Calu3 (cell line): ENCODE measurements at regions not wholly inside any gene's neighbourhood (a gene's known extent, or its start where the extent isn't known, plus 50 kb on each side); places are given as distances from the start of the nearest gene placed in this dataset.

Experiments used
- BruUV-seq: library from RNA; stranded (reverse); fragments of 400-500 nt; replicated peaks from 2 replicates; lab custom pipeline; 2021; lab: Mats Ljungman, UMichigan
- CTCF ChIA-PET: fragments of 300-600 bp; sonication (Branson Sonifier 250); formaldehyde crosslinking; loops from one replicate; lab custom pipeline; 2022; ENCODE audit warnings: antibody characterized with exemption; lab: Charles Lee
- DNase-seq: peaks from one replicate; pipeline ENCODE4 v3.0.0; 2022
- H3K27ac Mint-ChIP-seq: one replicate; pipeline ENCODE4 v1.8.0; 2022; ENCODE audit warnings: mixed read lengths; ENCODE audit not compliant: unreplicated experiment
- H3K27me3 Mint-ChIP-seq: one replicate; pipeline ENCODE4 v1.8.0; 2022; ENCODE audit warnings: mixed read lengths; ENCODE audit not compliant: unreplicated experiment
- H3K36me3 Mint-ChIP-seq: one replicate; pipeline ENCODE4 v1.8.0; 2022; ENCODE audit warnings: mild to moderate bottlenecking, moderate library complexity, mixed read lengths; ENCODE audit not compliant: insufficient read depth, unreplicated experiment
- H3K4me1 Mint-ChIP-seq: one replicate; pipeline ENCODE4 v1.8.0; 2022; ENCODE audit warnings: mild to moderate bottlenecking, low read depth, mixed read lengths; ENCODE audit not compliant: unreplicated experiment
- H3K4me3 Mint-ChIP-seq: one replicate; pipeline ENCODE4 v1.8.0; 2022; ENCODE audit warnings: mild to moderate bottlenecking, low read depth, moderate library complexity, mixed read lengths; ENCODE audit not compliant: unreplicated experiment
- H3K9me3 Mint-ChIP-seq: one replicate; pipeline ENCODE4 v1.8.0; 2022; ENCODE audit warnings: low read depth, mixed read lengths; ENCODE audit not compliant: unreplicated experiment
- intact Hi-C: fragments of 100-400 bp; cut with micrococcal nuclease; formaldehyde crosslinking; loops from one replicate; pipeline ENCODE4 v1.10.0; 2022; ENCODE audit not compliant: unreplicated experiment
- TF ChIP-seq, protein P1 (sequence below): fragments of 200-600 bp; IDR thresholded peaks from one replicate; pipeline ENCODE4 v1.8.0; 2022; ENCODE audit warnings: antibody characterized with exemption; ENCODE audit not compliant: unreplicated experiment

DNA sequence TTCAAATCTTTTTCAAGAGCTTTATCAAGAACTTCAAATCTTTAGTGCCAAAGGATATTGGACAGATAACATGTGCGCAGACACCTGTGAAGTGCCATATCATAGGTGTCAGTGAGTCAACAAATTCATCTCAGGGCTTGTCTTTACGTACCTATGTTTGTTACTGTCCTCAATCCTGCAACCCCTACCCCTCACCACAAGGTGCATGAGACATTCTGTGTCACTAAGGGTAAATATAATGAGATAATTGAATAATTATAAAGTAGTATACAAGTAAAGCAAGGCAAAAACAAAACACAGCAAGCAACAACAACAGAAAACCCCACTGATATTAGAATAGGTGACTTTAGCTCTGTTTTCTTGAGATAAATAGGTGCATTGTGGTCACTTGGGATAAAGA is 1495.8 kb upstream of the TMEFF2 start:
- no peaks in the 10 kb centered on the region for H3K9me3 Mint-ChIP-seq
- H3K27me3 Mint-ChIP-seq, result no peaks in the 10 kb centered on the region
- CTCF ChIA-PET, result no interaction called here
- intact Hi-C loops, result no loop called here
- no peaks in the 10 kb centered on the region for H3K4me1 Mint-ChIP-seq
- TF ChIP-seq, protein P1, sequence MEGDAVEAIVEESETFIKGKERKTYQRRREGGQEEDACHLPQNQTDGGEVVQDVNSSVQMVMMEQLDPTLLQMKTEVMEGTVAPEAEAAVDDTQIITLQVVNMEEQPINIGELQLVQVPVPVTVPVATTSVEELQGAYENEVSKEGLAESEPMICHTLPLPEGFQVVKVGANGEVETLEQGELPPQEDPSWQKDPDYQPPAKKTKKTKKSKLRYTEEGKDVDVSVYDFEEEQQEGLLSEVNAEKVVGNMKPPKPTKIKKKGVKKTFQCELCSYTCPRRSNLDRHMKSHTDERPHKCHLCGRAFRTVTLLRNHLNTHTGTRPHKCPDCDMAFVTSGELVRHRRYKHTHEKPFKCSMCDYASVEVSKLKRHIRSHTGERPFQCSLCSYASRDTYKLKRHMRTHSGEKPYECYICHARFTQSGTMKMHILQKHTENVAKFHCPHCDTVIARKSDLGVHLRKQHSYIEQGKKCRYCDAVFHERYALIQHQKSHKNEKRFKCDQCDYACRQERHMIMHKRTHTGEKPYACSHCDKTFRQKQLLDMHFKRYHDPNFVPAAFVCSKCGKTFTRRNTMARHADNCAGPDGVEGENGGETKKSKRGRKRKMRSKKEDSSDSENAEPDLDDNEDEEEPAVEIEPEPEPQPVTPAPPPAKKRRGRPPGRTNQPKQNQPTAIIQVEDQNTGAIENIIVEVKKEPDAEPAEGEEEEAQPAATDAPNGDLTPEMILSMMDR, result no peak
- H3K27ac Mint-ChIP-seq, result no peak overlapping the region
- no peaks in the 10 kb centered on the region for H3K36me3 Mint-ChIP-seq
- H3K4me3 Mint-ChIP-seq, result no peak overlapping the region
- DNase-seq, result no peak
- BruUV-seq, result no TSS peak

DNA sequence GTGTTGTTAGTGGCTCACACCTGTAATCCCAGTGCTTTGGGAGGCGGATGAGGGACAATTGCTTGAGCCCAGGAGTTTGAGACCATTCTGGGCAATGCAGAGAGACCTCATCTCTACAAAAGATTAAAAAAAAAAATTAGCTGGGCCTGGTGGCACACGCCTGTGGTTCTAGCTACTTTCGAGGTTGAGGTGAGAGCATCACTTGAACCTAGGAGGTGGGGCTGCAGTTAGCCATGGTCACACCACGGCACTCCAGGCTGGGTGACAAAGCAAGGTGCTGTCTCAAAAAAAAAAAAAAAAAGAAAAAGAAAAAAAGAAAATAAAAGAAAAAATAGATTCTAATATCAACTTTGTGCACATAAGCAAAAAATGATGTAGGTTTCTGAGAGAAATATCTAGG is 1492.5 kb upstream of the TMEFF2 start:
- BruUV-seq, result no TSS peak
- TF ChIP-seq, protein P1, result no peak
- Mint-ChIP-seq H3K27ac (no peak overlapping the region), H3K4me1 (no peaks in the 10 kb centered on the region), H3K9me3 (peaks cover 3% of the 10 kb centered on the region), H3K36me3 (no peaks in the 10 kb centered on the region), H3K27me3 (no peaks in the 10 kb centered on the region), H3K4me3 (no peak overlapping the region)
- no peak for DNase-seq
- CTCF ChIA-PET, result interaction anchor here (0.7 kb wide), 1 partner anchor 424 kb away, joined by 3 read pairs; no protein-coding TSS in a partner anchor
- intact Hi-C loops, result no loop called here

DNA sequence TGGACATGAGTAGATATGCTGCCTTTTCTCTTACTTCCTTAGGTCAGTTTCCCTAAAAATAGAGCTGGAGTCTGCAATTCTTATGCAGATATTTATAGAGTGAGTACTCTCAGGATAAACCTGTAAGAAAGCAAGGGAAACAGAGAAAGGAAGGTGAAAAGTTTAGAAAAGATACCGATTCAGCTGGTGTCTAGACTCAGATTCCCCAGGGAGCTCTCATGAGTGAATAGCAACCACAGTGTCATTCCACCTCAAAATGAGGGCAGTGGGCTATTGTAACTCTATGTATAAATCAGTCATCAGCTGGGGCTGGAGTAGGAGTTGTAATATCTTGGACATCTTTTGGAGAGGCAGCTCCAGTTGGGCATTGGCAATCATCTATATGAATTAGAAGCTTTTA is 1485.1 kb upstream of the TMEFF2 start:
- CTCF ChIA-PET, result no interaction called here
- Mint-ChIP-seq H3K9me3 (peaks cover 3% of the 10 kb centered on the region), H3K27ac (no peak overlapping the region), H3K27me3 (no peaks in the 10 kb centered on the region), H3K4me1 (no peaks in the 10 kb centered on the region), H3K4me3 (no peak overlapping the region), H3K36me3 (no peaks in the 10 kb centered on the region)
- BruUV-seq, result no TSS peak
- DNase-seq, result no peak
- TF ChIP-seq, protein P1, result no peak
- intact Hi-C loops, result no loop called here

DNA sequence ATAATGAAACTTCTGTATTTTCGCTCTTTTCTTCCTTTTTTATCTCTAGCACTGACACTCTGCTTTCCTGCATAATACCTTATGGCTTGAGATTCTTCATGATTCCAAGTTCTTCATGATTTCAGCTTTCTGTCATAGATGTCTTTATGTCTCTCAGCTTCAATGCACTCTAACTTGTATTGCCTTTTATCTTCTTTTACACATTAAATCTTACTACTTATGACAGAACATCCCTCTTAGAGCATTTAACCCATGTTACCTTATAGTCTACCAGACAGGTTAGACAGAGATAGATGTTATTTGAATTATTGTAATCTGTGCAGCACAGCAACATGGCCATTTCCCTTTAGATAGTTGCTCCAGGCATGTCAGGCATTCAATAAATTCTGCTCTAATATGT is 1475.7 kb upstream of the TMEFF2 start:
- no peak for DNase-seq
- H3K4me3 Mint-ChIP-seq, result no peak overlapping the region
- no peaks in the 10 kb centered on the region for H3K4me1 Mint-ChIP-seq
- no peaks in the 10 kb centered on the region for H3K27me3 Mint-ChIP-seq
- H3K9me3 Mint-ChIP-seq, result peaks cover 7% of the 10 kb centered on the region
- H3K27ac Mint-ChIP-seq, result no peak overlapping the region
- BruUV-seq, result no TSS peak
- CTCF ChIA-PET, result no interaction called here
- TF ChIP-seq, protein P1, result no peak
- H3K36me3 Mint-ChIP-seq, result no peaks in the 10 kb centered on the region
- intact Hi-C loops, result no loop called here
